HG03520 (cell line): ENCODE measurements at regions not wholly inside any gene's neighbourhood (a gene's known extent, or its start where the extent isn't known, plus 50 kb on each side); places are given as distances from the start of the nearest gene placed in this dataset.

Source experiments
- ATAC-seq: cut with Tn5 transposase; IDR thresholded peaks from one replicate; pipeline ENCODE4 v1.9.1; 2021; ENCODE audit warnings: mild to moderate bottlenecking, moderate library complexity; ENCODE audit not compliant: unreplicated experiment

DNA sequence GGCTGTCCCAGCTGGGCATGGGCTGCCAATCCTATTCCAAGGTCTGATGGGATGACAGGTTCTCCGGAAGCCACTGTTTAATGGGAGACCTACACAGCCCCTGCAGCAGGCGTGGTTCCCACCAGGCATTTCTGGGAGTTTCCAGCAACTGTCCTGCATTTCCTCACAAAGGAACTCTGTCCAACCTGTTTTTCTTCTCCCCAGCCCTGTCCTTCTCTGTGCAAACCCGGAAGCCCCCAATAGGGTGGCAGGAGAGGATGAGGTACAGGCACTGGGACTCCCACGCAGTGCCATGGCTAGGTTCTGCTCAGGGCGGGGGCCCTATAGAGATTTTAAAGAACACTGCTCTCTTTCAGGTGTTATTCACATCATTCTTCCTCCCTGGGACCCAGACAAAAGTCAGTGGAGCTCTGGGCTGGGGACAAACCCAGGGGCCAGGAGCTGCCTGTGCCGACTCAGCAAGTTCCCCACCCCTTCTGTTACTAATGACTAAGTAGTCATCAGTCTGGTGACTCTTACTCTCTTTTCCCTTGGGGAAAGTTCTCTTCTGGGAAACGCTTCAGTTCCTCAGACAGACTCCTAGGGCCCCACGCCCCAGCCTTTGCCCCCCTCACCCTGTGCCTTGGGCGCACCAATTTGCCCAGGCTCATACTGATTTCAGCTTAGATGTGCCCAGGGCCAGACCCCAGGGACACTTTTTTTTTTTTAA is 97.7 kb downstream of the CD47 start:
- no peak for ATAC-seq

DNA sequence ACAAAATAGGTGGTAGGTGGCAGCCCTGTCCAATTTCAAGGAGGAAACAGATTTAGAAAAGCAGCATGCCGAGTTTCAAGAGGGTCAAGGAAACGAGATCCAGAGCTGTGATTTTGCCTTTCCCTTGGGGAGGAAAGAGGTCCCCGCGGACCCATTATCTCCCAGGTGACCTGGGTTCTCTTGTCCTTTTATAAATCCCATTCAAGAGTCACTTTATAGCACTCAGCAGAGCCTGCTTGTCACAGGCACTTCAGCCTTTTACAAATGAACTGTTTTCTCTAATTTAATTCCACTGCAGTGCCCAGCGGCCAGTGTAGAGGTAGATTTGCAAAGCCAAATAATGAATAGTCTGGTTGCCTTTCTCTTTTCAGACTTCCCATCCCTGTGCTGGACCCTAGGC is 99.9 kb downstream of the CD47 start:
- no peak for ATAC-seq

DNA sequence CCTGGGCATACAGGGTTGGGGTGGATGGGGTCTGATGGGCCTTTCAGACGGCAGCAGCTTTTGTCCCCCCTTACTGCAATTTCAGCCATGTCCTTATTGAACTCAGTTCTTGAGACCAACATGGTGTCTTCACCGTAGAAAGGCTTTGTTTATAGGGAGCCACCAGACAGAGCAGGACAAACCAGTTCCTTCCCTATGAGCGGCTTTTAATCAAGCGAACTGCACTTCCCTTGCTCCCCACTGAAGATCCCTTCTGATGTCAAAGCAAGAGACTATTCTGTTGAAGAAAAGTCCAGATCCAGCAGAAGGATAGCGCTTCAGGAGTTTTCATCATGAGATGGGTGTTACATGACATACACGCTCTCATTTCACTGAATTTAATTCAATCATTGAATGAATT is 100.4 kb downstream of the CD47 start:
- ATAC-seq: no peak

DNA sequence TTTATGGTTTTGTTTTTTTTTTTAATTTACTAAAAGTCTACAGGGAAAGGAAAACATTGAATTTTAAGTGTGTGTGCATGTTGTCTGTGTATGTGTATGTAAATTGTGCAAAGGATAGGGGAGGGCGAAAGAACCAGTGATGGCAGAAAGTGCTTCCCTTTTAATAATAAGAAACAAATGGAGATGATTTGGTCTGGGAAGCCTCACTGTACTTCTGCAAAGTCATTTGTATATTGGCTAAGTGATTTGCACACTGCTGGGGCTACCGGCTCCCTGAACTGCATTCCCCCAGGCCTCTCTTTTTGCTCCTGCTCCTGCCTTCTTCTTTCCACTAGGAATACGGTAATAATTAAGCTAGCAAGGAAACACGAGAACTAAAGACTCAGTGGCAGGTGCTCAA is 101.2 kb downstream of the CD47 start:
- no peak for ATAC-seq

DNA sequence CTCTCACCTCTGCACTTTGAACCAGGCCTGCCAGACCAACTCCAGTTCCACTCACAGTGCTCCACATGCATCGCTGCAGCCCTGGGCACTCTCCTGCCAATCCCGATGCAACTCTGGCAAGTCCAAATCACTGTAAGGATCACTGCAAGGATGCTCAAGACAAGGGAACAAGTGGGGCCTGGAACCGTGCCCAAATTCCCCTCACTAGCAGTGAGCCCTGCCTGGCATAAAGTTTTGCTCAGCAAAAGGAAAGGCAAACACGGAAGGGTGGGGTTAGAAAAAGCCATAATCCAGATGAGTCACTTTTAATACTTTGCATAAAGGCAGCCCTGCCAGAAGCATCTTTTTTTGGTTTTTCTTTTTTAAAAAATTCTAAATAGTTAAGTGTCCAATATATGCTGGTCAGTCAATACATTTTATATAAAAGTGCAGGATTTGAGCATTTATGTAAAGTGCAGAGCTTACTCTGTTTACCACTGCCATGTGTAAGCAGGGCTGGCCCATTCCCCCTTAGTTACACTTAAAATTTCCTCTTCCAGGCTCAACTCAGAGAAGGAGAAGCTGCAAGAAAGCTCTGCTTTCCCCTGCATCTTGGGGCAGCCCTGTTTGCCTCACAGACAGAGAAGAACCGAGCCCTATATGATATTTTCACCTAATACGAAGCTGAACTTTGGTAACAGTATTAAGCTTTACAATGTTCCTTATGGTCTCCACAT is 102.2 kb downstream of the CD47 start:
- ATAC-seq: no peak

DNA sequence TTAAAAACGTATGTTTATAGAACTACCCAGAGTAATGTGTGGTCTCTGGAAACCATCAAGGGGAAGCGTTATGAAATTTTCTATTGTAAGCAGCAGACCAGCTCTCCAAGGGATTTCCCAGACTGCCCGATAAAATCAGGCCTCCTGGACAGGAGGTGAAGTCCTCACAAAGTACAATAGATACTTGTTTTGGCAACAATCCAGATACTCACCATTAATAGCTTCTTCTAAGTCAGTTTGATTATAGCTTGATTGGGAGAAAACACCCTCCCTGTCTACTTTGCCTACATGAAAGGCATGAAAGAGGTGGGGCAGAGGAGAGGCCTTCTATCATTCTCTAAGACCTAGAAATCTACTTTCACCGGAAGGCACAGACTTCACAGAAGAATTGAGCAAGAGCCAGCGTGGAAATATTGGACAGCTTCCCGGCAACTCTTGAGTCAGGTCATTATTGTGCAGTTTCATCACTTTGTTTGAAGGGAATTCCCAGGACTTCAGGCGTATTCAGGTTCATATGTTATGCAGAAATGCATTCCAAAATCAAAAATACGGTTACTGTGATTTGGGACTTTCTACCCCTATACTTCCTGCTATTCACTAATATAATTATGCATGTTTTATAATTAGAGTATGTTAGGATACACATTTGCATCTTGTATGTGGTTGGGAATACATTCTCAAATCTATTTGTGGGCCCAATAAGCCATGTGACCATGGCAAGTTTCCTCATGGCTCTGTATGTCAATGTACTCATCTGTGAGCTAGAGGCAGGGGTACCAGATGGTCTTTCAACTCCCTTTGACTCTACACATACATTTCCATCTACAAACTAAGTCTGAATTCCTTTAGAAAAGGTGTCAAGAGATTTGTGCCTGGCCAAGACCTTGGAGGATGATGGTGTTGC is 103.5 kb downstream of the CD47 start:
- no peak for ATAC-seq

DNA sequence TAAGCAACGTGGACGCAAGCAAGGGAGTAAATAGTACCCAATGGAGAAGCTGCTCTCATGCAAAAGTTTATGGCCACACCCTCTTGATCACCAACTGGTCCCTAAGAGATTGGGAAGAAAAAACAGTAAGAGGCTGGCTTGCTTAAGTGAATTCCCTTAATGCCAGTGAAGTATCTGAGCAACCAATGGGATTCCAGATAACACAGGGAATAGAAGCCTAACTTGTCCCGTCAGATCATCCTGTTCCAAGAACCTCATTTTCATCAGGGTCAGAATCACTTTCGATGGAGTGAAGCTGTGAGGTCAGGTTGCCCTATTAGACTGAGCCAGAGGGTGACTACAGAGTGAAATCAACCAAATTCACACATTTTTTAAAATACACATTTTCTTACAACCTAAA is 104.3 kb downstream of the CD47 start:
- no peak for ATAC-seq

DNA sequence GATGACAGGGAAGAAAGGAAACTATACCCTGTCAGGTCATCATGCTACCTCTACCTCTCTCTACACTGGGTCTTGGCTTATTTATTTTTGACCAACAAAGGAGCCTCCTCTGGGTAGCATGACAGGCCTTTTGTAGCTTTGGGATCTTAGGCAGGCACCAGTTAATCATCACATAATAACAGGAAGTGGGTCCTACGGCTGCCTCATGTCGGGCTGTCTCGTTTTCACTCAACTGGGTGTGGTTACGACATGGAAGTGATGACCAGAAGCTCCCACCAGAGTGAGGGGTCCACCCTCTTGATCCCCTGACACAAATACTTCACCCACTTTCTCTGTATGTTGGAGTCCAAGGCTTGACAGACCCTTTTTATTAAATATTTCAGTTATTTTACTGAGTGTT is 105.3 kb downstream of the CD47 start:
- peak; percentile 96 for ATAC-seq

DNA sequence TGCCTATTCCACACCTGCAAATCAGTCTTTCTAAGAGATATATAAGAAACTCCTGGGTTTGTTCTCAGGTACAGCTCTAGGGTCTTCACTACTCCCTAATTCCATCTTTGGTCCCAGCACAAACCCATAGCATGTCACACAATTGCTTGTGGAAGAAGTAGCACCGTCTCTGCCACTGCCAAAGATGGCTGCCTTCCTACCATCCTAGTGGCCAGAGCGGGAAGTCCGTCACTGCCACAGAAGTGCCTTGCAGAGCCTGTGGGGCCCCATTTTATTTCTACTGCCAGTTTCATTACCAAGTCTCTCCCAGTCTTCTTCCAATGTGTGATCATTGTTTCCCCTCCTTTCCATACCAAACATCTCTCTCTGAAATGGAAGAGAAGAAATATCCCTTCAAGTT is 107.6 kb downstream of the CD47 start:
- ATAC-seq: no peak

DNA sequence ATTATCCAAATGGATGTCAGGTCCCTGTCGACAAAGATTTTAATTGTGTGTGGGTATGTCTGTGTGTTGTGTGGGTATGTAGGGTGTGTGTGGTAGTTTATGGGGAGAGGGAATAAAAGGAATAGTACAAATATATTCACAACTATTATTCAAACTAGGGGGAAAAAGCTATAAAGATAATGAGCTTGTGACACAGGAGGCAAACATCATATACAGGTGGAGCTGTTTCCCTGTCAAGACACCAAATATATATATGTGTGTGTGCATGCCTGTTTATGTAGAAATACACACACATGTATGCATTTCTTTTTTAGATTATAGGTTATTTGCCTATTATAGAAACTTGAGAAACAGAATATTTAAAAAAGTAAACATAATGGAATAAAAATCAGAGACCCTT is 108.7 kb downstream of the CD47 start:
- no peak for ATAC-seq

DNA sequence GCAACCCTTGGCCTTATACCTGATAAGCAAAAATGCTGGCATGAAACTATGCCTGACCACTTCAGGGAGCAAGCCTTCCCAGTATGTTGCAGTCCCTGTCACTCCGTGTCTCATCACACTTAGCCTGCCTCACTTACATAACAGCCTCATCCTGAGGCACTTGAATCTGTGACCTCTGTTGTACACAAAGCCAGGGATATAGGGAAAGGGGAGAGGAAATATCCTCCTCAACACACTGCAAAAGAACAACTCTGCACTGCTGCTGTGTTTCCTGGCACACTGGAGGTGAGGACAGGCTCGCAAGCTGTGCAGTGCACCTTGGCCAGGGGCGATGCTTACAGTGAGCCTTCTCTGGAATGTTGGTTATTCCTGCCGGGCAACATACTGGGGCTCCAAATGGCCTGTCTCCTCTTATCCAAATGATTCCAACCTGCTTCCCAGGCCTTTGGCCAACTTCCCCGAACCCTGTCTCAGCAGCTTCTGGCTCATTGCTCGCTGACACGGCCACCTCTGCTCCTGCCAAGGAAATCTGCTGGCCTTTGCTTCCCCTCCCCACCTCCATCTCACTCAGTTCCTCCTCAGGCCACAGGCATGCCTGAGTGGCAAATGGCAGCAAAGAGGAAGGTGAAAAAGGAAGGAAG is 109.2 kb downstream of the CD47 start:
- ATAC-seq: no peak

DNA sequence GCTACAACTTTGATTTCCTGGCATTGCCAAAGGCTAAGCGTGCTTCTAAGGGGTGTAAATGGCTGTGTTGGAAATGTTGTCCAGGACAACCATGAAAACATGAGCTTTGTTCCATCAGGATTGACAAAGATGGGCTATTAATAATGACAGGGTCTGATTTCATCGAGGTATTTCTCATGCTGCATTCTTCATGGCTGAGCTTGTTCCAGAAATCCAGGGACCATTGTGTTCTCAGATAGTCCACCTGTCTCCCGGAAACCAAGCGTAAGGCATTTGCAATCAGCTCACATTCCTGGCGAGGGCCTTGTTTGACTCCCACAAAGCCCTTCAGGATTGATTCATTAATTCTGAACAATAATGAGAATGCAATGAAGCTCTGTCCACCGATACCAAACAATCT is 111.3 kb downstream of the CD47 start:
- ATAC-seq: no peak

DNA sequence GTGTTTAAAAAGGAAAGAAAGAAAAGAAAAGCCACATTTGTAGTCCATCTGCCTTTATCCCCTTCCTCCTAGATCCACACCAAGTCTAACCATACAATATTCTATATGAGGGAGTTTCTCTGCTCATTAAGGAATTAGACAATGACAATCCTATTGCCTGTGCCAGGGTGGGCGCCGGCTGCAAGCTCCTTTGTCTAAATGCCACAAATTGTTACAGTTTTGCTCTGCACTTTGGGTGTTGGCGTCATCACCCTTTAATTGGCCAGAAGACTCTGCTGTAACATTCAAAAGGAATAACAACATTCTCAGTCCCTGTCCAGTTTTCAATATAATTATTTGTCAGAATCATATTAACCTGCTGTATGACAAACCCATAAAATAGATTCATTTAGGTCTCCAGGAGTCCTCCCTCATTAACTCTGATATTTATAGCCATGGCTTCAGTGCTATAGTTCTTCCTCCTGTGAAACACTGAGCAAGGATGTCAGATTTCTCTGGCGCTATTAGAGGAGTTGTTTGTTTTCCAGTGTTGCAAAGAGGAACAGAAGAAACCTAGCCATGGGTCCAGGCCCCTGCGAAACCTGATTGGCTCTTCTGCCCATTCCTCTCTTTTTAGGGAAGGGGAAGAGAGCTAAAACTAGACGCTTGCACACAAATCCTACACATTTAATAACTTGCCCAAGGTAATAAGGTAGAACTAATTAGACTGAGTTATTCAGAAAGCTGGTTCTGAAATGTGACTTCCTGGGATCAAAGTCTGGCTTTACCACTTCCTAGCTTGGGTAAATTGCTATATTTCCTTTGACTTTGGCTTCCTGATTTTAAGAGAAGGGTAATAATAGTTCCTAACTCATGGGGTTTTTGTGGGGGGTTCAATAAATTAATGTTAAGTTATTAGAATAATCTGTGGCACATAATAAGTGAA is 112.4 kb downstream of the CD47 start:
- ATAC-seq: no peak

DNA sequence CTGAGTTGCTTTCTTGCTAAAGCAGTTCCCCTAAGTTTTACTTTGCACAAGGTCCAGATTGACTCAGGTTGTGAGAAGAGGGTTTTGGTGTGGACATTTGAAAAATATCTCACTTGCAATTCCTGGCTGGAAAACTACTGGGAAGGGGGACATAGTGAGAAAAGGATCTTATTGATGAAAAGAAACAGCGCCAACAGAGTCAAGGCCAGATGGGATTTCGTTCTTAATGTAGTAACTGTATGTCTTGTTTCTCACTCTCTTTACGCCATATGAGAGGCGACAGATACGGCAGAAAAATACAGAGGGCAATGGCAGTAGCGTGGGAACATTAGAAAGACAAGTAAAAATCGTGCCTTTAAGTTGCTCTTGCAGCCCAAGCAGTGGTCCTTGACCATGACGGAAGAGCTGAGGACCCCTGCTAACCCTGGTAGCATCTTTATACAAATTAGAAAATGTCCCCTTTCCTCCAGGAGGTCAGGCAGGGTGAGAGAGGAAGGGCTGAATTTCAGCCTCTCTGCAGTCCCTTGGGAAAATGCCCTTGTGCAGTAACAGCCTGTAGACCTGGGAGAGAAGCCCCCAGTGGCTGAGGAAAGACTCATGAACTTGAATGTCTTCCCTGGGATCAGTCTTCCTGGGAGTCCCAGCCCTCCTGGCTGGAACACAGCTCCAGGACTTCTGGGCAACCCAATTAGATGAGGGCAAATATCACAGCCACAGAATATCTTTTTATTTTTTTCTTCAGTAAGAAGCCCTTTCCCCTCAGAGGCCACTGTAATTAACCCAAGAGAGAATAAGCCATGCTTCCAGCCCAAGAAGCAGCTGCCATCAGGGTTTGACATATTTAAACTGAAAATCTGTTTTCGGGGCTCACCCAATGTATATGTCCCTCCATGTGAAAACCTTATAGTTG is 113.4 kb downstream of the CD47 start:
- no peak for ATAC-seq

DNA sequence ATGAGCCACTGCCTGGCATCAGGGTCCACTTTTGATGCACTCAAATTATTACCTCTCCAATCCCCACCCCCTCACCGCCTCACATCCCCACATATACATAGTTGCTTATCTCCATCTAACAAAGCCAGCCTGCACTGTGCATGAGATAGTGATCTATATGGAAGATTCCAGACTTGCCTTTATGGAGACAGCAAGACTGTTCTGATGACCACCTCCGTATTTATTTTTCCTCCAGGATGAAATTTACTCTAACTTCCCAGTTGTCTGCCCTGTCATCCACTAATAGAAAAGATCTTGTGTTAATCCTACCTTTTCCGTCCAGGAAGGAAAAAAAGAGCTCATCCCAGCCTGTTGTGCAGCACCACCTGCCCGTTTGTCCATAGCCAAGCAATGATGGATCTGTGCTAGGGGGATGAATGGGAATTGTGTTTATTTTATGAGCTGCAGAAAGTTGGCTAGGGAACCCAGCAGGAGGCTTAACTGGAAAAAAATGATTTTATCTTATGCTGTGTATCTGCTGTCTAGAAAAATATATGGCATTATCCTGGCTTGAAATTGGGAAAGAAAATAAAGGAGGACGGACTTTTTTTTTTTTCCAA is 114.5 kb downstream of the CD47 start:
- ATAC-seq: no peak

DNA sequence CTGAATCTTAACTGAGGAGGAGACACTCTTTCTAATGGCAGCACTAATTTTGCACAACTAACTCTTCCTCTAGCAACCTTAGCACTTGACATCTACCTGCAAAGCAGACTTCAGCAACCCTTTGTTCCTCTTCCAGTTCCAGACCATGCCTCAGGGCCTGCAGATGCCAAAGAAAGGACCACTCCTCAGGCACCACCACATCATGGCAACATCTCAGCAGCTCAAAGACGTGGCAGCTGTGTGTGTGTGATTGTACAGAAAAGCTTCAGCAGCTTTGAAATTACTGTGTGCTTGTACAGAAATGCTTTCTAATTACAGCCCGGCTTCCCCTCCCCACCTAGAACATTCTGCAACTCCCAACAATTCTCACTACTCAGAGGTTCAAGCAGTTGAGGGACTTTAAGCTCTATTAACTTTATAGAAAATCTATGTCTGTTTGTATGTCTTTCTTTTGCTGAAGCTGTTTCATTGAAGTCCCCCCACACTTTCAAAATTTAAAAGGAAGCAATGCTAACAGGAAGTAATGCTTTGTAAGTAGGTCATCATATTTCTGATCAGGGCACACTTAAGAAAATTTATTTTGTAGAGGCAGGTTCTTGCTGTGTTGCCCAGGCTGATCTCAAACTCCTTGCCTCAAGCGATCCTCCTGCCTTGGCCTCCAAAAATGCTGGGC is 115.2 kb downstream of the CD47 start:
- ATAC-seq: no peak

DNA sequence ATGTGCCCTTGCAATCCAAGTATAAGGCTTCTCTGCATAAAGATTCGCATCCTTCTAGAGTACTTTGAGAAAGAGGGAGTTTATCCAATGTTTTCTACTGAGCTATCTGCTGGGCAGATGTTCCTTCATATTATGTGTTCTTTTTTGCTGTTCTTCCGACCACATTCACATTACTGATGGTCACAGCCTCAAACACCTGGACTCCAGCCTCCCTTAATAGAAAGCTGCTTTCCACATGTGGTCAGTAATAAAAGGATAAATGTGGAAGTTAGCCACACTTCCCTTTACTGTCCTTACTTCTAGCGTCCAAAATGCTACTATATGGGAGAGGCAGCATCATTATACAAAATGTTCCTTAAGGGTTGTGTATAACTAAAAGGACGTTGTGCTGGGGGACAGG is 116.9 kb downstream of the CD47 start:
- ATAC-seq: no peak

DNA sequence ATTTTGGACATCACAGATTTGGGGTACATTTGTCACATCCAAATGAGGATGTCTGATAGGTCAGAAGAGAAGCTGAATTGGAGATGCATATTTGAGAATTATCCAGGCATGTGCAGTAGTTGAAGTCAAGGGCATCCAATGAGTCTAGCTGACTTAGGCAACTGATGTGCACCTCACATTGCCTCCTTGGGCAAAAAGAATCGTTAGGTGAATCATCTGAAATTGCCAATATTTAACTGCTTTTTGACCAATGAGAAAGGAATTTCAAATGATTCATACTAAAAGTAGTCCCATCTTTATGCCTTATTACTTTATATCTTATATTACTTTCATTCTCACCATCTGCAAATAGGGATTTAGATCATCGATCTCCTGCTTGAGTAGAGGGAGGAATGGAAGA is 117.7 kb downstream of the CD47 start:
- ATAC-seq: no peak
